CD4-positive, alpha-beta T cell (primary cell): ENCODE measurements at regions not wholly inside any gene's neighbourhood (a gene's known extent, or its start where the extent isn't known, plus 50 kb on each side); places are given as distances from the start of the nearest gene placed in this dataset.

Experiments
- ATAC-seq: fragments of 200-7000 bp; cut with Tn5 transposase; one replicate; pipeline ENCODE4 v1.10.0; 2022; ENCODE audit warnings: mild to moderate bottlenecking; ENCODE audit not compliant: poor library complexity
- CTCF ChIA-PET: fragments of 350-600 bp; sonication (Branson Sonifier 250); formaldehyde crosslinking; loops from one replicate; lab custom pipeline; 2021; ENCODE audit warnings: antibody characterized with exemption, inconsistent platforms; lab: Charles Lee
- POLR2A ChIA-PET: fragments of 350-600 bp; sonication (Branson Sonifier 250); formaldehyde crosslinking; loops from one replicate; lab custom pipeline; 2021; ENCODE audit warnings: antibody characterized with exemption, inconsistent platforms; lab: Charles Lee
- DNase-seq, 14 experiments: peaks; one replicate each; pipeline ENCODE4 v3.0.0-alpha.2; 2013 to 2020; ENCODE audit warnings: mixed read lengths in 2 of 14
- H3K27ac ChIP-seq, 2 donors: one replicate each; pipeline versions ENCODE4 v1.5.1 to v1.7.0; 2013; ENCODE audit warnings: low read length in 2 of 2, low read depth in 1 of 2, mild to moderate bottlenecking in 1 of 2
- H3K27me3 ChIP-seq, 2 experiments: 1 replicate in 1 of 2; 2 replicates in 1 of 2; pipeline versions ENCODE4 v1.6.1 to v1.7.0; 2013; ENCODE audit warnings: low read length in 2 of 2, control low read depth in 1 of 2, mild to moderate bottlenecking in 1 of 2, moderate library complexity in 1 of 2; ENCODE audit not compliant: insufficient read depth in 2 of 2, control insufficient read depth in 1 of 2
- H3K36me3 ChIP-seq: one replicate; pipeline ENCODE4 v1.6.1; 2013; ENCODE audit warnings: low read length, control low read depth; ENCODE audit not compliant: insufficient read depth
- H3K4me1 ChIP-seq: one replicate; pipeline ENCODE4 v1.6.1; 2013; ENCODE audit warnings: low read length, control low read depth; ENCODE audit not compliant: insufficient read depth
- H3K4me3 ChIP-seq: one replicate; pipeline ENCODE4 v1.5.1; 2013; ENCODE audit warnings: mild to moderate bottlenecking, low read length, moderate library complexity
- H3K9me3 ChIP-seq, 2 experiments: 1 replicate in 1 of 2; 2 replicates in 1 of 2; pipeline versions ENCODE4 v1.6.1 to v1.7.0; 2013; ENCODE audit warnings: low read length in 2 of 2, mild to moderate bottlenecking in 2 of 2, control low read depth in 1 of 2, moderate library complexity in 1 of 2; ENCODE audit not compliant: control insufficient read depth in 1 of 2, insufficient read depth in 1 of 2
- H3K27ac Mint-ChIP-seq: one replicate; pipeline ENCODE4 v1.8.0; 2020; ENCODE audit warnings: mixed read lengths
- H3K27me3 Mint-ChIP-seq: one replicate; pipeline ENCODE4 v1.8.0; 2021; ENCODE audit warnings: mixed read lengths
- H3K36me3 Mint-ChIP-seq: one replicate; pipeline ENCODE4 v1.8.0; 2021; ENCODE audit warnings: low read depth, mixed read lengths
- H3K4me1 Mint-ChIP-seq: one replicate; pipeline ENCODE4 v1.8.0; 2021; ENCODE audit warnings: low read depth, mixed read lengths
- H3K4me3 Mint-ChIP-seq: one replicate; pipeline ENCODE4 v1.8.0; 2020; ENCODE audit warnings: mild to moderate bottlenecking, mixed read lengths
- H3K9me3 Mint-ChIP-seq: one replicate; pipeline ENCODE4 v1.8.0; 2020; ENCODE audit warnings: mixed read lengths
- intact Hi-C, 2 experiments: fragments of 100-400 bp; cut with DNase I in 1 of 2; cut with micrococcal nuclease in 1 of 2; formaldehyde crosslinking; loops; one replicate each; pipeline versions ENCODE4 v1.15.1 to v1.9.0; 2023 to 2025; cut with DNase I, micrococcal nuclease
- TF ChIP-seq, protein P1 (sequence below): fragments of 200-600 bp; IDR thresholded peaks from one replicate; pipeline ENCODE4 v1.8.0; 2022; ENCODE audit warnings: antibody characterized with exemption, mild to moderate bottlenecking

DNA sequence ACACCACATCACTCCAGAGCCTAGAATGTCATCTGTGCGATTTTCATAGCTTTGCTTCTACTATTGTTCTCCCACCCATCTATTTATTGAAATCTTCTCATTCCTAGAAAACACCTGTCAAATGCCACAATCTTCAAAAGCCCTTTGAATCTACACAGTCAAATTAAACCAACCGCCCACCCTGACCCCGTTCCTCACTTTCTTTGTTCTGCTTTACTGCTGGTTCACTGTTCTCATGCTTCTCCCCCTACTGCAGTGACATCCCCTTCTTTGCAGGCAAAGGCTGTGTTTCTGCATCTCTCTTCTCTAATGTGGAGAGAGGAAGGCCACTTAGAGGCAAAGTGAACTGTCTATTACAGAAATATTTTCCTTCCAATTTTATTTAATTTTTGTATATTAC is 152.4 kb upstream of the NEBL start:
- no peak for ATAC-seq

DNA sequence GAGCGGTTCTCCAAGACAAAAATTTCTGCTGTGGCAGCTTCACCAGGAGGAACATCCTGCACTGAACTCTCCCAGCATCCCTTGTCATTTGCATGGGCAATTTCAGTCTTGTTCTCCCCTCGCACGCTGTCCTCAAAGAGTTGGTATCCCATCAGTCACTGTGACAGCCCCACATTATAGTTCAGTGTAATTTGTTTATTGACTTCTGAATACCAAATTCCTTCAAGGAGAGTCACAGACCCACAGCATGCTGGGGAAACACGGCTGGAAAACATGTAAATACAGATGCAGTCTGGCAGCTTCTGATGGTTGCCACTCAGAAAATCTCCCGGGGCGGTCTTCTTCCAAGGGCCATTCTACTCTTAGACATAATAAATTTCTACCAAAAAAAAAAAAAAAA is 151.0 kb upstream of the NEBL start:
- ChIA-PET POLR2A (no interaction called here), CTCF (no interaction called here)
- Mint-ChIP-seq H3K4me1 (no peaks in the 10 kb centered on the region), H3K4me3 (no peak overlapping the region), H3K27ac (no peak overlapping the region), H3K9me3 (peaks cover 8% of the 10 kb centered on the region), H3K27me3 (peaks cover 4% of the 10 kb centered on the region), H3K36me3 (no peaks in the 10 kb centered on the region)
- Histone ChIP-seq H3K27ac (no peak overlapping the region), H3K27me3 (no peaks in the 10 kb centered on the region), H3K36me3 (no peaks in the 10 kb centered on the region), H3K9me3 (peaks cover 0 to 4% of the 10 kb centered on the region in 2 experiments), H3K4me3 (no peak overlapping the region), H3K4me1 (no peaks in the 10 kb centered on the region)
- DNase-seq: no peak
- intact Hi-C loops: no loop called here
- no peak for ATAC-seq
- TF ChIP-seq, protein P1, sequence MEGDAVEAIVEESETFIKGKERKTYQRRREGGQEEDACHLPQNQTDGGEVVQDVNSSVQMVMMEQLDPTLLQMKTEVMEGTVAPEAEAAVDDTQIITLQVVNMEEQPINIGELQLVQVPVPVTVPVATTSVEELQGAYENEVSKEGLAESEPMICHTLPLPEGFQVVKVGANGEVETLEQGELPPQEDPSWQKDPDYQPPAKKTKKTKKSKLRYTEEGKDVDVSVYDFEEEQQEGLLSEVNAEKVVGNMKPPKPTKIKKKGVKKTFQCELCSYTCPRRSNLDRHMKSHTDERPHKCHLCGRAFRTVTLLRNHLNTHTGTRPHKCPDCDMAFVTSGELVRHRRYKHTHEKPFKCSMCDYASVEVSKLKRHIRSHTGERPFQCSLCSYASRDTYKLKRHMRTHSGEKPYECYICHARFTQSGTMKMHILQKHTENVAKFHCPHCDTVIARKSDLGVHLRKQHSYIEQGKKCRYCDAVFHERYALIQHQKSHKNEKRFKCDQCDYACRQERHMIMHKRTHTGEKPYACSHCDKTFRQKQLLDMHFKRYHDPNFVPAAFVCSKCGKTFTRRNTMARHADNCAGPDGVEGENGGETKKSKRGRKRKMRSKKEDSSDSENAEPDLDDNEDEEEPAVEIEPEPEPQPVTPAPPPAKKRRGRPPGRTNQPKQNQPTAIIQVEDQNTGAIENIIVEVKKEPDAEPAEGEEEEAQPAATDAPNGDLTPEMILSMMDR: no peak

More for the DNA sequence above, 152.4 kb upstream of the NEBL start:
- Histone ChIP-seq H3K27me3 (no peaks in the 10 kb centered on the region), H3K9me3 (peaks cover 0 to 4% of the 10 kb centered on the region in 2 experiments), H3K27ac (no peak overlapping the region), H3K36me3 (no peaks in the 10 kb centered on the region), H3K4me1 (no peaks in the 10 kb centered on the region), H3K4me3 (no peak overlapping the region)
- Mint-ChIP-seq H3K27ac (no peak overlapping the region), H3K9me3 (peaks cover 8% of the 10 kb centered on the region), H3K4me1 (no peaks in the 10 kb centered on the region), H3K4me3 (no peak overlapping the region), H3K27me3 (peaks cover 3% of the 10 kb centered on the region), H3K36me3 (no peaks in the 10 kb centered on the region)
- ChIA-PET CTCF (no interaction called here), POLR2A (no interaction called here)
- no peak for DNase-seq
- intact Hi-C loops: no loop called here
- TF ChIP-seq, protein P1: no peak

DNA sequence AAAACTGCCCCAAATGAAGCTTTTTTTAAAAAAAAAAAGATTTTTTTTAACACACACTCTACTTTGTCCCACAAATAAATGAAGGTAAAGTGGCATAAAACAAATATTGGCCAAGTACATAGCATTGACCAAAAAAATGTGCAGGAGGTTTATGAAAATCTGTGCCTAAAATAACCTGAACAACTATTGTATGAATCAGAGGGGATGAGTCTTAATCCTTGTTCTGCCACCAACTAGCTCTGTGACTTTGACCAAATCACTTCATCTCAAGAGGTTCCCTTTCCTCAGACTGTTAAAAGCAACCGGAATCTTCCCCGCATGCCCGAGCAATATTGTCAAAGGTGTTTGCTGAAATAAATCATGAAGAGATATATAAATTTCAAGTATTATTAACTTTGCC is 150.4 kb upstream of the NEBL start:
- Mint-ChIP-seq H3K4me3 (no peak overlapping the region), H3K36me3 (no peaks in the 10 kb centered on the region), H3K27me3 (peaks cover 7% of the 10 kb centered on the region), H3K9me3 (peaks cover 8% of the 10 kb centered on the region), H3K4me1 (no peaks in the 10 kb centered on the region), H3K27ac (no peak overlapping the region)
- ATAC-seq (no peak), DNase-seq (no peak)
- Histone ChIP-seq H3K9me3 (peaks cover 0 to 4% of the 10 kb centered on the region in 2 experiments), H3K27me3 (no peaks in the 10 kb centered on the region), H3K27ac (no peak overlapping the region), H3K4me3 (no peak overlapping the region), H3K36me3 (no peaks in the 10 kb centered on the region), H3K4me1 (no peaks in the 10 kb centered on the region)
- CTCF ChIA-PET: no interaction called here
- POLR2A ChIA-PET: no interaction called here
- intact Hi-C loops: no loop called here
- TF ChIP-seq, protein P1: no peak
